ENCODE measurements at regions not wholly inside any gene's neighbourhood (a gene's known extent, or its start where the extent isn't known, plus 50 kb on each side); places are given as distances from the start of the nearest gene placed in this dataset.
A peak's percentile ranks its signal among the peaks of the same experiment; 100 is the strongest.

DNA sequence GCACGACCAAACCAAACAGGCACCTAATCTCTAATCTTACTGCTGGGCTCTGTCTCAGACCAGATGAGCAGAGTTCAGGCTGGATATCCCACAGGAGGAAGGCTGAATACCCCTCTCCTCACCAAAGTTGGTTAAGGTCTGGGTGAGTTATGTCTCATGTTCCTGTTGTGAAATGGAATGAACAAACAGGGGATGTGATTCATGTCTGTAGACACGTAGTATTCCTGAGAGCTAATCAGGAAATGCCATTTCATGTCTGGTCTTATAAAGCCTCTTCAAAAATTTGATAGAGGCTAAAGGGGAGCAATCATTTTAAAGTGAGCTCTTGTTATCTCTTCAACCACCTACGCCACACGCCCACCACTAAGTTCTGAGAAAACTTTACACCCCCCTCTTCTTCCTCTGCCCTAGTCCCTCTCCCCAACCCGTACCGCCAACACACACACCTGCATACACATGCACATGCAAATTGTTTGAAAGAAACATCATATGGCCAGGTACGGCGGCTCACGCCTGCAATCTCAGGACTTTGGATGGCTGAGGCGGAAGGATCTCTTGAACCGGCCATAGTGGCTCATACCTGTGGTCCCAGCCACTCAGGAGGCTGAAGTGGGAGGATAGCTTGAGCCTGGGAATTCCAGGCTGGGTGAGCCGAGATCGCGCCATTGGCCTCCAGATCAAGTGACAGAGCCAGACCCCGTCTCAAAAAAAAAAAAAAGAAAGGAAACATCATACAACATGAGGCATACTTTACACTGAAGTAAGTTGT, 69.8 kb upstream of the RAI14 start (continued):
- TF ChIP-seq, protein P1, sequence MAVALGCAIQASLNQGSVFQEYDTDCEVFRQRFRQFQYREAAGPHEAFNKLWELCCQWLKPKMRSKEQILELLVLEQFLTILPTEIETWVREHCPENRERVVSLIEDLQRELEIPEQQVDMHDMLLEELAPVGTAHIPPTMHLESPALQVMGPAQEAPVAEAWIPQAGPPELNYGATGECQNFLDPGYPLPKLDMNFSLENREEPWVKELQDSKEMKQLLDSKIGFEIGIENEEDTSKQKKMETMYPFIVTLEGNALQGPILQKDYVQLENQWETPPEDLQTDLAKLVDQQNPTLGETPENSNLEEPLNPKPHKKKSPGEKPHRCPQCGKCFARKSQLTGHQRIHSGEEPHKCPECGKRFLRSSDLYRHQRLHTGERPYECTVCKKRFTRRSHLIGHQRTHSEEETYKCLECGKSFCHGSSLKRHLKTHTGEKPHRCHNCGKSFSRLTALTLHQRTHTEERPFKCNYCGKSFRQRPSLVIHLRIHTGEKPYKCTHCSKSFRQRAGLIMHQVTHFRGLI (CRISPR knock-in tag; IDR thresholded peaks at IDR 0.05), result no peak
- peak; percentile 62 for TF ChIP-seq CBFA2T3 (IDR thresholded peaks at IDR 0.05)
- TF ChIP-seq CHAMP1 (IDR thresholded peaks at IDR 0.05), result no peak
- TF ChIP-seq, protein P2, sequence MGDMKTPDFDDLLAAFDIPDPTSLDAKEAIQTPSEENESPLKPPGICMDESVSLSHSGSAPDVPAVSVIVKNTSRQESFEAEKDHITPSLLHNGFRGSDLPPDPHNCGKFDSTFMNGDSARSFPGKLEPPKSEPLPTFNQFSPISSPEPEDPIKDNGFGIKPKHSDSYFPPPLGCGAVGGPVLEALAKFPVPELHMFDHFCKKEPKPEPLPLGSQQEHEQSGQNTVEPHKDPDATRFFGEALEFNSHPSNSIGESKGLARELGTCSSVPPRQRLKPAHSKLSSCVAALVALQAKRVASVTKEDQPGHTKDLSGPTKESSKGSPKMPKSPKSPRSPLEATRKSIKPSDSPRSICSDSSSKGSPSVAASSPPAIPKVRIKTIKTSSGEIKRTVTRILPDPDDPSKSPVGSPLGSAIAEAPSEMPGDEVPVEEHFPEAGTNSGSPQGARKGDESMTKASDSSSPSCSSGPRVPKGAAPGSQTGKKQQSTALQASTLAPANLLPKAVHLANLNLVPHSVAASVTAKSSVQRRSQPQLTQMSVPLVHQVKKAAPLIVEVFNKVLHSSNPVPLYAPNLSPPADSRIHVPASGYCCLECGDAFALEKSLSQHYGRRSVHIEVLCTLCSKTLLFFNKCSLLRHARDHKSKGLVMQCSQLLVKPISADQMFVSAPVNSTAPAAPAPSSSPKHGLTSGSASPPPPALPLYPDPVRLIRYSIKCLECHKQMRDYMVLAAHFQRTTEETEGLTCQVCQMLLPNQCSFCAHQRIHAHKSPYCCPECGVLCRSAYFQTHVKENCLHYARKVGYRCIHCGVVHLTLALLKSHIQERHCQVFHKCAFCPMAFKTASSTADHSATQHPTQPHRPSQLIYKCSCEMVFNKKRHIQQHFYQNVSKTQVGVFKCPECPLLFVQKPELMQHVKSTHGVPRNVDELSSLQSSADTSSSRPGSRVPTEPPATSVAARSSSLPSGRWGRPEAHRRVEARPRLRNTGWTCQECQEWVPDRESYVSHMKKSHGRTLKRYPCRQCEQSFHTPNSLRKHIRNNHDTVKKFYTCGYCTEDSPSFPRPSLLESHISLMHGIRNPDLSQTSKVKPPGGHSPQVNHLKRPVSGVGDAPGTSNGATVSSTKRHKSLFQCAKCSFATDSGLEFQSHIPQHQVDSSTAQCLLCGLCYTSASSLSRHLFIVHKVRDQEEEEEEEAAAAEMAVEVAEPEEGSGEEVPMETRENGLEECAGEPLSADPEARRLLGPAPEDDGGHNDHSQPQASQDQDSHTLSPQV (IDR thresholded peaks at IDR 0.05), result no peak
- 0 out of 2 replicates have a peak, but pooled peaks have one; percentile 20 for TF ChIP-seq CEBPB (tag; IDR thresholded peaks at IDR 0.05)
- TF ChIP-seq KDM1A (IDR thresholded peaks at IDR 0.05), result peak in 1 of 2 experiments; percentile 36; a peak in 2 of 4 replicates
- TF ChIP-seq ZNF780A (CRISPR knock-in tag; IDR thresholded peaks at IDR 0.05), result no peak
- peak; percentile 96 for TF ChIP-seq EGR1 (conservative IDR thresholded peaks at IDR 0.05)
- no peak for TF ChIP-seq ZNF134 (CRISPR knock-in tag; conservative IDR thresholded peaks at IDR 0.05)
- TF ChIP-seq ZNF584 (CRISPR knock-in tag; IDR thresholded peaks at IDR 0.05; ENCODE audit: low read depth), result no peak
- no peak for TF ChIP-seq ZBTB12 (CRISPR knock-in tag; IDR thresholded peaks at IDR 0.05)
- no peak for TF ChIP-seq DDX20 (tag; IDR thresholded peaks at IDR 0.05; ENCODE audit: low read depth)
- TF ChIP-seq, protein P3, sequence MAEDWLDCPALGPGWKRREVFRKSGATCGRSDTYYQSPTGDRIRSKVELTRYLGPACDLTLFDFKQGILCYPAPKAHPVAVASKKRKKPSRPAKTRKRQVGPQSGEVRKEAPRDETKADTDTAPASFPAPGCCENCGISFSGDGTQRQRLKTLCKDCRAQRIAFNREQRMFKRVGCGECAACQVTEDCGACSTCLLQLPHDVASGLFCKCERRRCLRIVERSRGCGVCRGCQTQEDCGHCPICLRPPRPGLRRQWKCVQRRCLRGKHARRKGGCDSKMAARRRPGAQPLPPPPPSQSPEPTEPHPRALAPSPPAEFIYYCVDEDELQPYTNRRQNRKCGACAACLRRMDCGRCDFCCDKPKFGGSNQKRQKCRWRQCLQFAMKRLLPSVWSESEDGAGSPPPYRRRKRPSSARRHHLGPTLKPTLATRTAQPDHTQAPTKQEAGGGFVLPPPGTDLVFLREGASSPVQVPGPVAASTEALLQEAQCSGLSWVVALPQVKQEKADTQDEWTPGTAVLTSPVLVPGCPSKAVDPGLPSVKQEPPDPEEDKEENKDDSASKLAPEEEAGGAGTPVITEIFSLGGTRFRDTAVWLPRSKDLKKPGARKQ (CRISPR knock-in tag; IDR thresholded peaks at IDR 0.05), result no peak
- TF ChIP-seq CHD1 (IDR thresholded peaks at IDR 0.05; ENCODE audit: low read length), result no peak

All from K562 (cell line).